GM12875 (cell line): ENCODE measurements at regions not wholly inside any gene's neighbourhood (a gene's known extent, or its start where the extent isn't known, plus 50 kb on each side); places are given as distances from the start of the nearest gene placed in this dataset.
"Not testable (repeated sequence)": the region's sequence is repeated elsewhere in the genome, so short reads cannot be mapped to it uniquely, and the experiment has no call there.

Source experiments
- H3K4me3 ChIP-seq: one replicate; pipeline ENCODE4 v1.5.1; 2011; ENCODE audit warnings: low read depth, low read length, control low read depth
- TF ChIP-seq, protein P1 (sequence below): IDR thresholded peaks from 2 replicates; pipeline ENCODE4 v1.5.1; 2011; ENCODE audit warnings: low read depth, mild to moderate bottlenecking, control low read depth, inconsistent platforms, low read length, moderate library complexity, borderline replicate concordance; ENCODE audit not compliant: insufficient read depth

DNA sequence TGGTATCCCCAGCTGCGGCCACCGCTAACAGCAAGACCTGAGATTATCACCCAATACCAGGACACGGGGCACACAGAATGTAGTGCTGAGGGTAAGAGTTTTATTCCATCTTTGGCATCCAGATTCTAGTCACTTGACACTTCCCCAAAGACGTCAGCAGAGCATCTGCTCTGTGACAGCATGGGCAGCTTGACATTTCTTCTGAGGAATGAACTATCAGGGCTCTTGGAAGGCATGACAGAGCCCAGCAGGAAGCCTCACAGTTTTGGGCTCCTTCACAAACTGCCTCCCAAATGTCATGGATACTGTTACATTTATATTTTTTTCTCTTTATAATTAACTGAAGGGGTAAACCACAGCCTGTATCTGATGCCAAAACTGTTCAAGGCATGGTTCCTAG is 1010.7 kb downstream of the TDRD15 start:
- TF ChIP-seq, protein P1, sequence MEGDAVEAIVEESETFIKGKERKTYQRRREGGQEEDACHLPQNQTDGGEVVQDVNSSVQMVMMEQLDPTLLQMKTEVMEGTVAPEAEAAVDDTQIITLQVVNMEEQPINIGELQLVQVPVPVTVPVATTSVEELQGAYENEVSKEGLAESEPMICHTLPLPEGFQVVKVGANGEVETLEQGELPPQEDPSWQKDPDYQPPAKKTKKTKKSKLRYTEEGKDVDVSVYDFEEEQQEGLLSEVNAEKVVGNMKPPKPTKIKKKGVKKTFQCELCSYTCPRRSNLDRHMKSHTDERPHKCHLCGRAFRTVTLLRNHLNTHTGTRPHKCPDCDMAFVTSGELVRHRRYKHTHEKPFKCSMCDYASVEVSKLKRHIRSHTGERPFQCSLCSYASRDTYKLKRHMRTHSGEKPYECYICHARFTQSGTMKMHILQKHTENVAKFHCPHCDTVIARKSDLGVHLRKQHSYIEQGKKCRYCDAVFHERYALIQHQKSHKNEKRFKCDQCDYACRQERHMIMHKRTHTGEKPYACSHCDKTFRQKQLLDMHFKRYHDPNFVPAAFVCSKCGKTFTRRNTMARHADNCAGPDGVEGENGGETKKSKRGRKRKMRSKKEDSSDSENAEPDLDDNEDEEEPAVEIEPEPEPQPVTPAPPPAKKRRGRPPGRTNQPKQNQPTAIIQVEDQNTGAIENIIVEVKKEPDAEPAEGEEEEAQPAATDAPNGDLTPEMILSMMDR = no peak
- H3K4me3 ChIP-seq = no peak overlapping the region

DNA sequence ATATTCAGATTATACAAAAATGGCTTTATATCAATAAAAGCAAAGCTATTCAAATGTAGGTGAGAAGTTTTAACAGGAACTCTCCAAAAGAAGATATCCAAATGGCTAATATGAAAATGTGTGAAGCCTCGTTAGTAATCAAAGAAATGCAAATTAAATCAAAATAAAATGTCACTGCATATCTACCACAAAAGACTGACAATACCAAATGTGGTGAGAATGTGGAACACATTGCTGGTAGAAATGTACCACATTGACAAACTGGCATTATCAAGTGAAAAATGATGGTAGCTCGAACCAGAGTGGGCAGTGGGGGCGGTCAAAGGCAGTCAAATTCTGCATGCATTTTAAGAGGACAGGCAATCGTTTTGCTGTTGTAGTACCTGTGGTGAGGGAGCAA is 1012.7 kb downstream of the TDRD15 start:
- TF ChIP-seq, protein P1 = no peak
- no peak overlapping the region for H3K4me3 ChIP-seq

DNA sequence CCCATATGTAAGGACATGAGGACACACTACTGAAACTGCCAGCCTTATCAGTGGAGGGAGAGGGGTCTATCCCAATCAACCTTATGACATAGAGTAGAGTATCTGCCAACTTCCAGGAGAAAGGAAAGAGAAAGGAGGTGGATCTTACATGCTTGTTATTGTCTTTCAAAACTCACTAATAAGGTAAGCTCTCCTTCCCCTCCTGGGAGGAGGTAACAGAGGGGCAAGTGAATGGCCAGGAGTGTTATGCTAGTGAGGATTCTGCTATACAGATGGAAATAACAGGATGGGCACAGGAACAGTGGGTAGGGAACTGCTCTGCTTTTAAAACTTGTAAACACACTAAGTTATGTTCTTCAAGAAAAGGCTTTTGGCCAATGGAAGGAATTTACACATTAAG is 1020.1 kb downstream of the TDRD15 start:
- TF ChIP-seq, protein P1 = no peak
- H3K4me3 ChIP-seq = no peak overlapping the region

DNA sequence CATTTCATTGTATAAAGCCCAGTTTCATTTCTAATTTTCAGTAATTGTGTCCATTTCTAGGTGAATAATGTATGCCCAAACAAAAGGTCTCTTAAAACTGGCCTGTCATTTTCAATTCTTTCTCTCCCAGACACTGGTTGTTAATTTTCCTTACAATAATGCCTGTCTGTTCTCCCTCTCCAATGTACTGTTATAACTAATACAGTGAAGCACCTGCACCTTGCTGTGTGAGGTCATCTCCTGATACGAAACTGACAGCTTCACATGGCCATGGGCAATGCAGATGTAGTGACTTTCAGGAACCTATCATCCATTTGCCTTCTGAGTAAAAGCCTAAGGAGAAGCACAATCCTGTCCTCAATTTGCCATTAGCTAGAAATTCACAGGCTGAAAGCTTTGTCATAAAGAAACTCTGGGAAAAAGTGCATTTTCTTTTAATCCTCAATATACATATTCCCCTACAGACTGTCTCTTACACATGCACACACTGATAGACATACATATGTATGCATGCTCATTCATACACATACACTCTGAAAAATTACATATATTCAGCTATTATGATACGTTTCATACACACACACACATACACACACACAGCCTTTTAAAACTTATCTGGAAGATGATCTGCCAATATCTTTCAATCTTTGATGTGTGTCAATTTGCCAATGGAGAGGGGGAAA is 1030.3 kb downstream of the TDRD15 start:
- H3K4me3 ChIP-seq = no peak overlapping the region
- TF ChIP-seq, protein P1 = no peak

DNA sequence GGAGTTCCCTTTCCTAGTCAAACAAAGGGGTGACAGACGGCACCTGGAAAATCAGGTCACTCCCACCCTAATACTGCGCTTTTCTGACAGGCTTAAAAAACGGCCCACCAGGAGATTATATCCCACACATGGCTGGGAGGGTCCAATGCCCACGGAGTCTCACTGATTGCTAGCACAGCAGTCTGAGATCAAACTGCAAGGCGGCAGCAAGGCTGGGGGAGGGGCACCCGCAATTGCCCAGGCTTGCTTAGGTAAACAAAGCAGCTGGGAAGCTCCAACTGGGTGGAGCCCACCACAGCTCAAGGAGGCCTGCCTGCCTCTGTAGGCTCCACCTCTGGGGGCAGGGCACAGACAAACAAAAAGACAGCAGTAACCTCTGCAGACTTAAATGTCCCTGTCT is 1032.9 kb downstream of the TDRD15 start:
- H3K4me3 ChIP-seq = not testable (repeated sequence)

DNA sequence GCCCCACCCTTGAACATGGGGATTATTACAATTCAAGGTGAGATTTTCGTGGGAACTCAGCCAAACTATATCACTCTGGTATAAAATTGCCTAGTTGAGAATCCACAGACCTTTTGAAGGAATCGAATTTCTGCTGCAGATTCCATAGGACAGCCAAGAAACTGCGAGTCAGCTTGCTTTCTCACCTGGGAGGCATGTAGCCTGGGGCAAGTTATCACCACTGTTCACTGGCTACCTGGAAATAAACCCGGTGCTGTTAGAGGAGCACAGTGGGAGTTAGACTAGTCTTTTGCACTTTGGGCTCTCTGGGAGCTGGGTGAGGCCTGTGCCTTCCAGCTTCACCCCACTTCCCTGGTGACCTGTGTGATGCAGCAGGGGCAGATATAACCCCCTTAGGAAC is 1043.5 kb downstream of the TDRD15 start:
- H3K4me3 ChIP-seq = no peak overlapping the region
- TF ChIP-seq, protein P1 = no peak

DNA sequence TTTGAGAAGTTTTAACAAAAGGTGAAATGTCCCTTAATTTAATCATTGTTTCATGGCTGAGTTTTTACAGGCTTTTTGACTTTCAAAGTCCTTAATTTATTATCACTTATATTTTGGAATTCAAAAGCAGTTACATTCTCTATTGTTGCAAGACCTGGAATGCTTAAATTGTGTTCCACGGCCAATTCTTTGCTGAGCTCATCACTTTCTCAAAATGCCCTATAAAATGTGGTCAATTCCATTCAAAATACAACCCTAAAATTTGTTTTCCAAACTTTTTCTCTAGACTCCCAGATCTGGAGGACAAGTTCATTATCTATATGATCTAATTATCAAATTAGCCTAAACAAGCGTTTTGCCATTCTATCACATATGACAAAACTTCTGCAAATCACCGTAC is 1051.2 kb downstream of the TDRD15 start:
- TF ChIP-seq, protein P1 = no peak

More for the DNA sequence above, 1051.2 kb downstream of the TDRD15 start:
- H3K4me3 ChIP-seq = no peak overlapping the region
